GM18498 (cell line): ENCODE measurements at regions not wholly inside any gene's neighbourhood (a gene's known extent, or its start where the extent isn't known, plus 50 kb on each side); places are given as distances from the start of the nearest gene placed in this dataset.

ENCODE experiments used
- ATAC-seq: cut with Tn5 transposase; IDR thresholded peaks from one replicate; pipeline ENCODE4 v1.9.1; 2021; ENCODE audit warnings: mild to moderate bottlenecking, moderate library complexity; ENCODE audit not compliant: unreplicated experiment

GRCh38 chr13:89740994-89741685 is 1606.3 kb upstream of the MIR17HG start:
- ATAC-seq, result no peak

GRCh38 chr13:89746554-89746953 is 1600.9 kb upstream of the MIR17HG start:
- no peak for ATAC-seq

- ATAC-seq, result no peak
Observed at GRCh38 chr13:89748716-89749115, 1598.8 kb upstream of the MIR17HG start.

GRCh38 chr13:89749888-89750287 is 1597.6 kb upstream of the MIR17HG start:
- no peak for ATAC-seq

- ATAC-seq, result no peak
Observed at GRCh38 chr13:89750371-89750770, 1597.1 kb upstream of the MIR17HG start.

- no peak for ATAC-seq
Observed at GRCh38 chr13:89751432-89751930, 1596.0 kb upstream of the MIR17HG start.

GRCh38 chr13:89752394-89752793 is 1595.1 kb upstream of the MIR17HG start:
- ATAC-seq, result no peak

- no peak for ATAC-seq
Observed at GRCh38 chr13:89755729-89756492, 1591.6 kb upstream of the MIR17HG start.

- no peak for ATAC-seq
Observed at GRCh38 chr13:89763005-89763404, 1584.5 kb upstream of the MIR17HG start.

- no peak for ATAC-seq
Observed at GRCh38 chr13:89783221-89783755, 1564.2 kb upstream of the MIR17HG start.

- ATAC-seq, result no peak
Observed at GRCh38 chr13:89784161-89784809, 1563.2 kb upstream of the MIR17HG start.

GRCh38 chr13:89786531-89786930 is 1561.0 kb upstream of the MIR17HG start:
- ATAC-seq, result no peak

- ATAC-seq, result no peak
Observed at GRCh38 chr13:89790696-89791095, 1556.8 kb upstream of the MIR17HG start.

GRCh38 chr13:89791971-89792630 is 1555.4 kb upstream of the MIR17HG start:
- no peak for ATAC-seq

GRCh38 chr13:89796196-89796595 is 1551.3 kb upstream of the MIR17HG start:
- ATAC-seq, result no peak

- no peak for ATAC-seq
Observed at GRCh38 chr13:89803839-89804238, 1543.6 kb upstream of the MIR17HG start.

GRCh38 chr13:89806594-89806993 is 1540.9 kb upstream of the MIR17HG start:
- ATAC-seq, result no peak

GRCh38 chr13:89812856-89813255 is 1534.6 kb upstream of the MIR17HG start:
- no peak for ATAC-seq

GRCh38 chr13:89816404-89816803 is 1531.1 kb upstream of the MIR17HG start:
- ATAC-seq, result no peak

GRCh38 chr13:89822467-89822866 is 1525.0 kb upstream of the MIR17HG start:
- no peak for ATAC-seq

GRCh38 chr13:89827552-89827951 is 1519.9 kb upstream of the MIR17HG start:
- no peak for ATAC-seq
